ENCODE measurements at regions not wholly inside any gene's neighbourhood (a gene's known extent, or its start where the extent isn't known, plus 50 kb on each side); places are given as distances from the start of the nearest gene placed in this dataset.

DNA sequence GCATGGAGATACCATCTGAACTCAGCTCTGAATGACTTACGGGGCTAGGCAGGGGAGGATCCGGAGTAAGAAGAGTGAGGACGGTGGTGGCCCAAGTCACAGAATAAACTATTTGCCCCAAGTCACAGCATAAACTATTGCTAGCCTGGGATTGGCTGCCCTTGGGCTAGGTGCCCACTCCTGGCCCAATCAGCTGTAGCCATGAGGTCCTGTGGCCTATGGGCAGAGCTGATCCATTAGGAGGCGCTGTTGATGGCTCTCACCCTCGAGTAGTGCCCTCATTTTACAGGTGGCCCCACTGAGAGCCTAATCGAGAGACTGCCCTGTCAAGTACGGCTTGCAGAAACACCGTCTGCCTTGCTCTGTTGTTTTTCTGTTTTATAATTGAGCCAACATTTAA is 62.3 kb upstream of the ZNF423 start:
- TF ChIP-seq, protein P1, sequence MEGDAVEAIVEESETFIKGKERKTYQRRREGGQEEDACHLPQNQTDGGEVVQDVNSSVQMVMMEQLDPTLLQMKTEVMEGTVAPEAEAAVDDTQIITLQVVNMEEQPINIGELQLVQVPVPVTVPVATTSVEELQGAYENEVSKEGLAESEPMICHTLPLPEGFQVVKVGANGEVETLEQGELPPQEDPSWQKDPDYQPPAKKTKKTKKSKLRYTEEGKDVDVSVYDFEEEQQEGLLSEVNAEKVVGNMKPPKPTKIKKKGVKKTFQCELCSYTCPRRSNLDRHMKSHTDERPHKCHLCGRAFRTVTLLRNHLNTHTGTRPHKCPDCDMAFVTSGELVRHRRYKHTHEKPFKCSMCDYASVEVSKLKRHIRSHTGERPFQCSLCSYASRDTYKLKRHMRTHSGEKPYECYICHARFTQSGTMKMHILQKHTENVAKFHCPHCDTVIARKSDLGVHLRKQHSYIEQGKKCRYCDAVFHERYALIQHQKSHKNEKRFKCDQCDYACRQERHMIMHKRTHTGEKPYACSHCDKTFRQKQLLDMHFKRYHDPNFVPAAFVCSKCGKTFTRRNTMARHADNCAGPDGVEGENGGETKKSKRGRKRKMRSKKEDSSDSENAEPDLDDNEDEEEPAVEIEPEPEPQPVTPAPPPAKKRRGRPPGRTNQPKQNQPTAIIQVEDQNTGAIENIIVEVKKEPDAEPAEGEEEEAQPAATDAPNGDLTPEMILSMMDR (conservative IDR thresholded peaks at IDR 0.05 in 1 of 2, IDR thresholded peaks at IDR 0.05 in 1 of 2; ENCODE audit: extremely low read depth in 1 of 2, insufficient read depth in 1 of 2, low read depth in 1 of 2, low read length in 2 of 2): no peak
- no peak for TF ChIP-seq EZH2 (IDR thresholded peaks at IDR 0.05; ENCODE audit: borderline replicate concordance, low read length)

All from mammary epithelial cell (primary cell).